SH-SY5Y (cell line): ENCODE measurements at regions not wholly inside any gene's neighbourhood (a gene's known extent, or its start where the extent isn't known, plus 50 kb on each side); places are given as distances from the start of the nearest gene placed in this dataset.

Source experiments
- GATA2 ChIP-seq: IDR thresholded peaks from 2 replicates; pipeline ENCODE4 v1.6.1; 2011; ENCODE audit warnings: mild to moderate bottlenecking, low read depth, low read length
- GATA3 ChIP-seq: IDR thresholded peaks from 2 replicates; pipeline ENCODE4 v1.6.1; 2011; ENCODE audit warnings: low read depth, mild to moderate bottlenecking, low read length, moderate library complexity

- TF ChIP-seq GATA2 (no peak), GATA3 (no peak)
Measured at GRCh38 chr6:165941249-165941775, 226.3 kb downstream of the TBXT start.
